ENCODE measurements at regions not wholly inside any gene's neighbourhood (a gene's known extent, or its start where the extent isn't known, plus 50 kb on each side); places are given as distances from the start of the nearest gene placed in this dataset.

GRCh38 chr5:167903243-167903642 is 388.2 kb upstream of the WWC1 start:
- DNase-seq = no peak

GRCh38 chr5:167903659-167904058 is 387.8 kb upstream of the WWC1 start:
- peak; percentile 80 for DNase-seq

GRCh38 chr5:167905919-167906853 is 385.3 kb upstream of the WWC1 start:
- no peak for DNase-seq

- DNase-seq = peak; percentile 52
Measured at GRCh38 chr5:167908606-167909005, 382.8 kb upstream of the WWC1 start.

GRCh38 chr5:167912941-167913665 is 378.3 kb upstream of the WWC1 start:
- peak; percentile 48 for DNase-seq

GRCh38 chr5:167915237-167915636 is 376.2 kb upstream of the WWC1 start:
- DNase-seq = no peak

GRCh38 chr5:167916261-167916691 is 375.2 kb upstream of the WWC1 start:
- peak; percentile 72 for DNase-seq

GRCh38 chr5:167916706-167917105 is 374.7 kb upstream of the WWC1 start:
- peak; percentile 74 for DNase-seq

- no peak for DNase-seq
Measured at GRCh38 chr5:167918184-167918812, 373.1 kb upstream of the WWC1 start.

- no peak for DNase-seq
Measured at GRCh38 chr5:167918813-167919483, 372.5 kb upstream of the WWC1 start.

GRCh38 chr5:167920589-167920988 is 370.9 kb upstream of the WWC1 start:
- DNase-seq = no peak

- no peak for DNase-seq
Measured at GRCh38 chr5:167921796-167922195, 369.6 kb upstream of the WWC1 start.

- no peak for DNase-seq
Measured at GRCh38 chr5:167923396-167923795, 368.0 kb upstream of the WWC1 start.

- no peak for DNase-seq
Measured at GRCh38 chr5:167929841-167930240, 361.6 kb upstream of the WWC1 start.

GRCh38 chr5:167934551-167934971 is 356.9 kb upstream of the WWC1 start:
- peak; percentile 83 for DNase-seq

GRCh38 chr5:167936022-167936421 is 355.4 kb upstream of the WWC1 start:
- no peak for DNase-seq

- DNase-seq = no peak
Measured at GRCh38 chr5:167936944-167937634, 354.4 kb upstream of the WWC1 start.

GRCh38 chr5:167937635-167937998 is 353.8 kb upstream of the WWC1 start:
- peak; percentile 80 for DNase-seq

- DNase-seq = peak; percentile 78
Measured at GRCh38 chr5:167939686-167940085, 351.8 kb upstream of the WWC1 start.

GRCh38 chr5:167940911-167941310 is 350.5 kb upstream of the WWC1 start:
- peak; percentile 76 for DNase-seq

GRCh38 chr5:167941556-167941955 is 349.9 kb upstream of the WWC1 start:
- peak; percentile 77 for DNase-seq

- peak; percentile 54 for DNase-seq
Measured at GRCh38 chr5:167943343-167943742, 348.1 kb upstream of the WWC1 start.

All from fibroblast of skin of abdomen (primary cell).